GM12872 (cell line): ENCODE measurements at regions not wholly inside any gene's neighbourhood (a gene's known extent, or its start where the extent isn't known, plus 50 kb on each side); places are given as distances from the start of the nearest gene placed in this dataset.

Experiments used
- TF ChIP-seq, protein P1 (sequence below): IDR thresholded peaks from 3 replicates; pipeline ENCODE4 v1.5.1; 2011; ENCODE audit warnings: low read depth, mild to moderate bottlenecking, low read length, moderate library complexity; ENCODE audit not compliant: insufficient read depth

DNA sequence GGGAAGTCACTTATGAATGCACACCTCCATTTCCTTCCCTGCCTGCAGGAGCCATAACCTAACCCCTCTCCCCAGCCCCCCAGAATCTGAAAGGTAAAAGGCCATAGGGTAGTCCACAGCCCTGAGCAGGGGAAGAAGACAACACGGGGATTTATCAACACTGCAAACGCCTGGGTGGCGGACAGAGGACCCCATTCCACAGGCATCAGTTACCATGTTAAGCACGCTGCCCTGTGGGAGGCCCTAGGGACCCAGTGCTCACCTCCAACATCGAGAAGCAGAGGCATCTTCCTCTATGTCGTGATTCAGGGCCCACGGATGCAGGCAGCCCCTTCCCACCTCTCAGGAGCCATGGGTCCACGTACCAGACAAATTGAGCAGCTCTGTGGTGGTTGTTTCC is 523.8 kb downstream of the MATN1 start:
- TF ChIP-seq, protein P1, sequence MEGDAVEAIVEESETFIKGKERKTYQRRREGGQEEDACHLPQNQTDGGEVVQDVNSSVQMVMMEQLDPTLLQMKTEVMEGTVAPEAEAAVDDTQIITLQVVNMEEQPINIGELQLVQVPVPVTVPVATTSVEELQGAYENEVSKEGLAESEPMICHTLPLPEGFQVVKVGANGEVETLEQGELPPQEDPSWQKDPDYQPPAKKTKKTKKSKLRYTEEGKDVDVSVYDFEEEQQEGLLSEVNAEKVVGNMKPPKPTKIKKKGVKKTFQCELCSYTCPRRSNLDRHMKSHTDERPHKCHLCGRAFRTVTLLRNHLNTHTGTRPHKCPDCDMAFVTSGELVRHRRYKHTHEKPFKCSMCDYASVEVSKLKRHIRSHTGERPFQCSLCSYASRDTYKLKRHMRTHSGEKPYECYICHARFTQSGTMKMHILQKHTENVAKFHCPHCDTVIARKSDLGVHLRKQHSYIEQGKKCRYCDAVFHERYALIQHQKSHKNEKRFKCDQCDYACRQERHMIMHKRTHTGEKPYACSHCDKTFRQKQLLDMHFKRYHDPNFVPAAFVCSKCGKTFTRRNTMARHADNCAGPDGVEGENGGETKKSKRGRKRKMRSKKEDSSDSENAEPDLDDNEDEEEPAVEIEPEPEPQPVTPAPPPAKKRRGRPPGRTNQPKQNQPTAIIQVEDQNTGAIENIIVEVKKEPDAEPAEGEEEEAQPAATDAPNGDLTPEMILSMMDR, result no peak

DNA sequence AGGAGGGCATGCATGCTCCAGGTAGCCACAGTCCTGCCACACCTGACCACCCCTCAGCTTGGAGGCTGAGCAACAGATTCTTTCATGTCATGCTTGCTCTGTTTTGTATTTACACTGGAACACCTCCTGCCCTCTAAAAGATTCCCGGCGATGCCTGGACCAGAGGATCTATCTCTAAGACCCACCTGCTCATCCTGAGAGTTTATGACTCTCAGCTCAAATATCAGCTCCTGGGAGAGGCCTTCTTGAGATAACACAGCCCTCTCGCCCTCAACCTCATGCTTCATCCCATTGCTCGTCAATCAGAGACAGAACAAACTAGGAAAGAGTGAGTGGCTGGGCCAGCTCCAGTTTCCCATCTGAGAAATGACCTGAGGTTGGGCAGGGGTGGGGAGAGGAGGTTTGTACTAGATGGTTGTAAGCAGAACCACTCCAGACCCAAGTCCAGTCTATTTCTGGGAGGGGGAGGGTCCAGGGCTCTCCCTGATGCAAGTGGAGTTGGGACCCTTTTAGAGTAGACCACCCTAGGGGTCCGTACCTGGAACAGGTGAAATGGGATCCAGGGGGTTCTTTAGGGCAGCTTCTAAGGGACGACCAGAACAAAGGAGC is 524.5 kb downstream of the MATN1 start:
- TF ChIP-seq, protein P1, result no peak

DNA sequence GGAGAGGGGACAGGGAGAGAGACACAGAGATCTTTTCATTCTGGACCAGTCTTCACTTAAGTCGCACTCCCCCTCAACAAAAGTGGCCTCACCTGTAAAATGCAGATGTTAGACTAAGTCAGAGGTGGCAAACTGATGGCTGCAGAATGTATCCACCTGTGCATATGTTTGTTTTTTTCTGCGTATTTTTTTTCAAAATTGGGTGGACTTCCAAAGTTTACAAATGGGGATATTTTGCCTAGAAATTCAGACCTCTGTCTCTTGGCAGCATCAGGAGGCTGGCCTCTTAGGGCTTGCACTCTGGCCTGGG is 525.0 kb downstream of the MATN1 start:
- TF ChIP-seq, protein P1, result no peak

DNA sequence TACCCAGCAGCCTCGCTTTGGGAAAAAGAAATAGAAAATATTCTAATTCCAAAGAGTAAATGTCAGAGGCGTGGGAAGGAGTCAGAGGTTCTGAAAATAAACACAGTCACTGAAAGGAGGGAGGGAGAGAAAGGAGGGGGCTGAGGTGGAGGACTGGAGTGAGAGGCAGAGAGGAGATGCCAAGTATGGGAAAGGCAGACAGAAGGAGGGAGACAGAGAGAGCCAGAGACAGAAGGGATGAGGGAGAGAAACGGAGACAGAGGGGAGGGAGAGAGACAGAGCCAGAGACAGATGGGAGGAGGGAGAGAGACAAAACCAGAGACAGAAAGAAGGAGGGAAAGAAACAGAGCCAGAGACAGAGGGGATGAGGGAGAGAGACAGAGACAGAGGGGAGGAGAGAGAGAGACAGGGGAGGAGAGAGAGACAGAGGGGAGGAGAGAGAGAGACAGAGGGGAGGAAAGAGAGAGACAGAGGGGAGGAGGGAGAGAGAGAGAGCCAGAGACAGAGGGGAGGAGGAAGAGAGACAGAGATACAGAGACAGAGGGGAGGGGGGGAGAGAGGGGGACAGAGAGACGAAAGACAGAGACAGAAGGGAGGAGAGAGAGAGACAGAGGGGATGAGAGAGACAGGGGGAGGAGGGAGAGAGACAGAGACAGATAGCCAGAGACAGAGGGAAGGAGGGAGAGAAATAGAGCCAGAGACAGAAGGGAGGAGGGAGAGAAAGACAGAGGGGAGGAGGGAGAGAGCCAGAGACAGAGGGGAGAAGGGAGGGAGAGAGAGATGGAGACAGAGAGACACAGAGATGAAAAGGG is 525.5 kb downstream of the MATN1 start:
- TF ChIP-seq, protein P1, result no peak

DNA sequence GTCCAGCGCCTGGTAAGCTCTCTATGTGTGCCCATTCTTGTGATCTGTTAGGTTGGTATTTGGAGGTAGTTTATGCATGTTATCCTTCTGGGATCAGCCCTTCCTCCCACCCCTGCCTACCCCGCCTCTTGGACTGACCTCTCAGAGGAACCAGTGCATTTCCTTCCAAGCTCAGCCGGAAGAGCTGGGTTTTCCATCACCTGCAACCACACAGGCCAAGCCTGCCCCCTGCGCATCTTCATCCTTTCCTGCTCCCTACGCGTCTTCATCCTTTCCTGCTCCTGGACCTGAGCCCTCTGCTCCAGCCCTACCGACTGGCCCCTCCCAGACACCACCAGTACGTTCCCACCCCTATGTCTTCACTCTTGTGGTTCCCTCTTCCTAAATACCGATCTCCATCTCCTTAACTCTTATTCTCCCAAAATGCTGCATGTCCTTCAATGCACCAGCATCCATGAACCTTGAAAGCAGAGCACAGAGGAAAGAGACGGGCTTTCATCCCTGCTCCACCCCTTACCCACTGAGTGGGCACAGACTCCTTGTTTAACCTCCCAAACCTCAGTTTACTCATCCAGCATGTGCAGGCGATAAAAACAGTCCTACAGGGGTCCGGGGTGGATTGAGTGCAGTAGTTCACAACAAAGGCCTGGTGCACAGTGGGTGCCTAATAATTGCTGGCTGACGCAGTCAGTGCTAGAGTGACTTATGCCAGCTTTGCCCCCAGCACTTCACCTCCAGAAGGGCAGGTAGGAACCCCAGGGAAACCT is 526.3 kb downstream of the MATN1 start:
- TF ChIP-seq, protein P1, result no peak

DNA sequence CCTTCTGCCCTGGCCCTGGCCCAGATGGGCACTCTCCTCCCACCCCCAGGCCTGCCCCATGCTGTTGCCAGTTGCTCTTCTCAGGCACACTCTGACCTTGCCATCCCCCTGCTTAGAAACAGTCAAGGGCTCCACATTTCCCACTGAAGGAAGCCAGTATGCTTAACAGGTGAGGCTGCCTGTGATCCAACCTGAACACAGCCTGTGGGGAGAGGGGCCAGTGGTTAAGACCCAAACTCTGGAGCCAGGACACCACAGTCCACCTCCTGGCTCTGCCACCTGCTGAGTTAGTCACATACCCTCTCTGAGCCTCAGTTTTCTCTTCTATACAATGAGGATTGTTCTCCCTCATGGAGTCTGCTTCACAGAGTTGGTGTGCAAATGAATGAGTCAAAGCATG is 526.9 kb downstream of the MATN1 start:
- TF ChIP-seq, protein P1, result no peak

DNA sequence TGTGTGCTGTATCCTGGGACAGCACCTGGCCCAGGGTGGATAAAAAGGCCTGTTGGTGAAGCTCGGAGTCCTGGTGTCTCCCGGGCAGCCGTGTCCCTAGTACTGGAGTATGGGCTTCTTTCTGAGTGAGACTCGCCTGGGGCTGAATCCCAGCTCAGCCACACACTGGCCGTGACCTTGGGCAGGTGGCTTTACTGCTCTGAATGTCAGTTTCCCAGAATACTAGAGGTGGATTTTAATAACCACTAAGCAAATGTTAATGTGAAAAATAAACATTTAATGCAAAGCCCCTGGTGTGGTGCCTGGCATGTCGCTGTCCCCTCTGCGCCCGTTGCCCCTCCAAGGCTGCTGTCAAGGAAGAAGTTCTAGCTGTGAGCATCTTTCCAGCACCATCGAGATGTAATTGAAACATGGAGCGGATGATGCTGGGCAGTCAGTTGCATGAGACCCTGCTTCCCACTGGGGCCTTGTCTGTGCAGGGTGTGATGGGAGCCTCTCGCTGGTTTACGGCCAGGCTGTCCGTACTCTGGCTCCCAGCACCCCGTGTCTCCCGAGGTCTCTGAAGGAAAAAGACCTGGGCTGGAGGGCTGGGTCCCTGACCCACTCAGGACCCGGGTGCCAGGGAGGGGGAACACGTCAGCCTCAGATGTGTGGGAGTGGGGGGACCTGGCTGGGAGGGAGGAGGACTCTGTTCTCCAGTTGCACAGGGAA is 527.8 kb downstream of the MATN1 start:
- TF ChIP-seq, protein P1, result no peak
